HG03439 (cell line): ENCODE measurements at regions not wholly inside any gene's neighbourhood (a gene's known extent, or its start where the extent isn't known, plus 50 kb on each side); places are given as distances from the start of the nearest gene placed in this dataset.

Experiments
- ATAC-seq: cut with Tn5 transposase; IDR thresholded peaks from one replicate; pipeline ENCODE4 v1.9.1; 2021; ENCODE audit warnings: mild to moderate bottlenecking, moderate library complexity; ENCODE audit not compliant: unreplicated experiment

DNA sequence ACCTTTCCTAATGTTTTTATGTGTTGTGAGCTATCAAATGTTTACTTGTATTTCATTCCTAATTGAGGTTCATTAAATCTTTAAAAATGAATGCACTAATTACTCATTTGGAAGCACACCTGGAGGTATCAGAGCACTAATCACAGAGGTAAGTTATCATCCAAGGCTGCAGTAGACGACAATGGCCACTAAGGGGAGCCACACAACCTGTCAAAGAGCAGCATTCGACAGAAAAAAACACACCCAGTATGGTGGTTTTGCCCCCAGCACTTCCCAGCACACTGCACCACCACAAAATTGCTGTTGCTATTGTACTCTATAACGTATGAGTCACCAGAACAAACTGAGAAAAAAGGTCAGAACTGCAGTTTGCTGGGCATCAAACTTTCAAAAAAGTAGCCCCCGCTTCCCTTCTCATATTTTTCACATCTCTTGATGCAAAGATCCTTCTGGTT is 205.9 kb upstream of the IGF1R start:
- ATAC-seq = peak; percentile 75

DNA sequence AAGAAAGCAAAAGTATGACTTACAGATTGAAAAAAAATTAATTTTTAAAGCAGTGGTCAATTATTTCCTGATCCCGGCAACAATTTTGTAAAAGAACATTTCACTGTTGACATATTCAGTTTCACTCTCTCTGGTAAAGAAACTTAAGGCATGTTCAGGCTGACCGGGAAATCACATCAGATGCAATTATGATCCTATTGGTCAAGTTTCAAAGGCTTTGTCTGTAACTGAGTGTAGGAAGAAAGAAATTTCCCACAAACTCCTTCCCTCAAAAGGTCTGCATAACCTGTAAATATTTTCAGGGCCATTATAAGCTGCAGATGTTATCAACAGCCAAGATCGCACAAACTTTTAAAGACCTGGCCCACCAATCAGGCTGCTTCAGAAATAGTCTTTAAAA is 205.4 kb upstream of the IGF1R start:
- no peak for ATAC-seq

DNA sequence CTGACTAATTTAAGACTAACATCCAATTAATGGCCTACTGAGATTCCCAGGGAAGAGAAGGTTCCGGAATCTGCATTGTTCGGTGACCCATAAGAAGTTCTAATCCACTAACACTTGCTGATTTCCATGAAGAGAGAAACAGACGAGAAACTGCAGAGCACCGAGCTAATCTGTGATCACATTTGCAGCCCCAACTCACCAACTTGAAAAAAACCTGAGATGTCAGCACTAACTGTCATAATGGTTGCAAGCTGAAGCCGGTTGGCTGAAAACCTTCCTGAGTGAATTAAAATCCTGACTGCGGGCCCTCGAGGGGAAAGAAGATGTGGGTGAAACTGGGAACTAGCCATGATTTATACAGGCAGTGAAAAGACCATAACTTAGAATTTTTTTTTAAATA is 204.8 kb upstream of the IGF1R start:
- no peak for ATAC-seq

DNA sequence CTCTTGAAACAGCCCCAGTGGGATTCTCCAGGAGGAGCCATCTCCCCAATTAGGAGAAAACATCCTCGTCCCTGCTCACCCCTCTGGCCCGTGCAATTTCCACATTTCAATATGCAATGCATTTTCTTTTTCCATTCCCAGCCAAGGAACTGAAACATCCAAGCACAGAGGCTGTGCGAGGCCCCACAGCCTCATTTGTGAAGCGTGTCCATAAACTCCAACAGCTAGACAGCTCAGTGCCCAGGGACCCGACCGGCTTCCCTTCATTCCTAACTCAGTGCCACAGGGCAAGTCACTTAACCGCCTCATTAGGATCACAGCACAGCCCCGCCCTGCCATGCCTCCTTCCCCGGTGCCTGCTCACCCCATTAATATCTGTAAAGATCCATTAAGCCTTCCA is 204.2 kb upstream of the IGF1R start:
- ATAC-seq = no peak

- no peak for ATAC-seq
Observed at GRCh38 chr15:98445315-98445714, 203.0 kb upstream of the IGF1R start.

- ATAC-seq = no peak
Observed at GRCh38 chr15:98446083-98446482, 202.3 kb upstream of the IGF1R start.

GRCh38 chr15:98447069-98447468 is 201.3 kb upstream of the IGF1R start:
- ATAC-seq = no peak

GRCh38 chr15:98451236-98451635 is 197.1 kb upstream of the IGF1R start:
- ATAC-seq = no peak

GRCh38 chr15:98452238-98452637 is 196.1 kb upstream of the IGF1R start:
- no peak for ATAC-seq

DNA sequence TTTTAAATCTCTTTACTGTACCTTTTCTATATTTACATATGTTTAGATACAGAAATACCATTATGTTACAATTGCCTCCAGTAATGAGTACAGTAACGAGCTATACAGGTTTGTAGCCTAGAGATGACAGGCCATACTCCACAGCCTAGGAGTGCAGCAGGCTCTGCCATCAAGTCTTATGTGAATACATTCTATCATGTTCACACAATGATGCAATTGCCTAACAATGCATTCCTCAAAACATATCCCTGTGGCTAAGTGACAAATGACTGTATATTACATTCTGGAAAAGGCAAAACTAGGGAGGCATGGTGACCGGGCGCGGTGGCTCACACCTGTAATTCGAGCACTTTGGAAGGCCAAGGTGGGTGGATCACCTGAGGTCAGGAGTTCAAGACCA is 192.4 kb upstream of the IGF1R start:
- no peak for ATAC-seq

GRCh38 chr15:98476559-98476958 is 171.8 kb upstream of the IGF1R start:
- ATAC-seq = no peak

DNA sequence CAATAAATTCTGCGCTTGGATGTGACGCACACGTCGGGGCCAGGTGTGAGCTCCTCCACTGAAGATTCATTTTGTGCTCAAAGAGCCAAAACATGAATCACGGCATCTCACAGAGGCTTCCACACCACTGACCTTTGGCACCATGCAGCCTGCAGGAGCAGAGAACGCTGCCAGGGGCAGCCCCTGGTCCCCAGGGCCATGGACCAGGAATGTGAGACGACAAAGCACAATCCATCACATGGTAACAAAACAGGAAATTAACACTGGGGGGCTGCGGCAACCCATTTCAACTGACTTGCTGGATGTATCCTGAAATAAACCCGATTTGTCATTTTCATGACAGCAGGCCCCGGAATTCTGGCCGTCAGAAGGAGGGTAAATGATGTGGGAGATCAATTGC is 167.5 kb upstream of the IGF1R start:
- no peak for ATAC-seq

DNA sequence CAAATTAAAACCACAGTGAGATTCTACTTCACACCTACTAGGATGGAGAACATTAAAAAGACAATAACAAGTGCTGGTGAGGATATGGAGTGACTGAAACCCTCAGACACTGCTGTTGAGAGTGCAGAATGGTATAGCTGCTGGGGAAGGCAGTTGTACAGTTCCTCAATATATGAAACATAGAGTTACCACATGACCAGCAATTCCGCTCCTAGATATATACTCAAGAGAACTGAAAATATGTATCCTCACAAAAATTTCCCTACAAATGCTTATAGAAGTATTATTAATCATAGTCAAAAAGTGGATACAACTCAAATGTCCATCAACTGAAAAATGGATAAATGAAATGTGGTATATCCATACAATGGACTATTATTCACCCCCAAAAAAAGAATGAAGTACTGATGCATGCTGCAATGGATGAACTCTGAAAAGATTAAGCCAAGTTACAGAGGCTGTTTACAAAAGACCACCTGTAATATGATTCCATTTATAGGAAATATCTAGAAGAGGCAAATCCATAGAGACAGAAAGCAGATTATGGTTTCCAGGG is 164.7 kb upstream of the IGF1R start:
- no peak for ATAC-seq

DNA sequence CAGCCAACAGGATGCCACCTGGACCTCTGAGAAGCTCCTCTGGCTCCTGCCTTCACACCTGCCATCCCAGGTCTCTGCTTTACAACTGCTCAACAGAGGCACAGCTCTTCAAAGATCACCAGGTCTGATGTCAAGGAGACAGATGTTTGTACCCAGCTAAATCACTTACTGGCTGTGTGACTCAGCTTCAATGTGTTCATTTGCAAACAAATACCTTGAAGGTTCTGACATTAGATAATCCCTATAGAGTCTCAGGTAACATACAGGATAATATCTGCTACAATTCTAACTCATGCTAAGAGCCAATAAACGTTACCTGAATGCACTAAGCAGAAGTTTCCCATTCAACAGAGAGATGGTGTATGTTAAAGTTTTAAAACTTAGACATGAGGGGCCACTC is 163.4 kb upstream of the IGF1R start:
- ATAC-seq = no peak

GRCh38 chr15:98485451-98485850 is 162.9 kb upstream of the IGF1R start:
- no peak for ATAC-seq

GRCh38 chr15:98493966-98494511 is 154.3 kb upstream of the IGF1R start:
- ATAC-seq = no peak

- ATAC-seq = no peak
Observed at GRCh38 chr15:98501192-98501591, 147.1 kb upstream of the IGF1R start.

GRCh38 chr15:98501632-98502031 is 146.7 kb upstream of the IGF1R start:
- no peak for ATAC-seq

DNA sequence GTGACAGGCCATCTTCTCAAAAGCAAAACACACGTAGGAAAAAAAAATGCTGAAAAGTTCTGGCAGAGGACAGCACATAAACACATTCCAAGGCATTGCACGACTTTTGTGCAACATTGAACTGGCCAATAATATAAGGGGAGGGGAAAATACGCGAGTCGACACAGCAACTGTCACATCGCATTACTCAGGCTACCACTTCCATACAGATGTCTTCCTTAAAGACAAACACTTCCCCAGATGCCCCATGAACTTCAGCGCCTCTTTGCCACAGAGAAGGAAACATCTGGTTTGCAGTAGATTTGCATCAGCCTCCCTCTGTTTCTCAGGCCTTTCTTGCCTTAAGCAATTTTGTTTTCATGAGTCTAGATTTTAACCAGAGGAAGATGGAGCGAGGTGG is 144.4 kb upstream of the IGF1R start:
- ATAC-seq = no peak

- ATAC-seq = no peak
Observed at GRCh38 chr15:98504998-98505397, 143.3 kb upstream of the IGF1R start.

GRCh38 chr15:98505611-98506031 is 142.7 kb upstream of the IGF1R start:
- no peak for ATAC-seq

- ATAC-seq = no peak
Observed at GRCh38 chr15:98506172-98506571, 142.2 kb upstream of the IGF1R start.

- ATAC-seq = no peak
Observed at GRCh38 chr15:98506711-98507110, 141.6 kb upstream of the IGF1R start.
